Endometrium (tissue), 2 donors: ENCODE measurements at regions not wholly inside any gene's neighbourhood (a gene's known extent, or its start where the extent isn't known, plus 50 kb on each side); places are given as distances from the start of the nearest gene placed in this dataset.
"Not testable (repeated sequence)": the region's sequence is repeated elsewhere in the genome, so short reads cannot be mapped to it uniquely, and the experiment has no call there.

Experiments
- FAIRE-seq: peaks from 2 replicates; lab custom pipeline; 2012; peaks lifted over from hg19 to GRCh38; lab: Jason Lieb, UNC
- donor health status: control.
- donor health status: control.

- no peak for FAIRE-seq
Observed at GRCh38 chr2:58764338-58765104, 523.4 kb upstream of the FANCL start.

- FAIRE-seq: no peak
Observed at GRCh38 chr2:58762176-58762781, 521.2 kb upstream of the FANCL start.

- no peak for FAIRE-seq
Observed at GRCh38 chr2:58757971-58758370, 516.8 kb upstream of the FANCL start.

- FAIRE-seq: no peak
Observed at GRCh38 chr2:58756336-58756735, 515.2 kb upstream of the FANCL start.

GRCh38 chr2:58752507-58752906, 511.4 kb upstream of the FANCL start:
- not testable (repeated sequence) for FAIRE-seq

GRCh38 chr2:58751676-58752075, 510.6 kb upstream of the FANCL start:
- FAIRE-seq: not testable (repeated sequence)

- no peak for FAIRE-seq
Observed at GRCh38 chr2:58749041-58749440, 507.9 kb upstream of the FANCL start.

- not testable (repeated sequence) for FAIRE-seq
Observed at GRCh38 chr2:58745334-58745733, 504.2 kb upstream of the FANCL start.

GRCh38 chr2:58740426-58740825, 499.3 kb upstream of the FANCL start:
- FAIRE-seq: no peak

- FAIRE-seq: no peak
Observed at GRCh38 chr2:58739033-58739432, 497.9 kb upstream of the FANCL start.

- FAIRE-seq: no peak
Observed at GRCh38 chr2:58734365-58734764, 493.2 kb upstream of the FANCL start.

- FAIRE-seq: no peak
Observed at GRCh38 chr2:58732999-58733398, 491.9 kb upstream of the FANCL start.

GRCh38 chr2:58731488-58731869, 490.4 kb upstream of the FANCL start:
- FAIRE-seq: no peak

- FAIRE-seq: no peak
Observed at GRCh38 chr2:58730764-58731487, 489.8 kb upstream of the FANCL start.

GRCh38 chr2:58727981-58728656, 487.0 kb upstream of the FANCL start:
- no peak for FAIRE-seq

GRCh38 chr2:58721912-58722591, 480.9 kb upstream of the FANCL start:
- FAIRE-seq: no peak

- no peak for FAIRE-seq
Observed at GRCh38 chr2:58720770-58721697, 479.9 kb upstream of the FANCL start.

- no peak for FAIRE-seq
Observed at GRCh38 chr2:58720033-58720769, 479.1 kb upstream of the FANCL start.

- no peak for FAIRE-seq
Observed at GRCh38 chr2:58715344-58715743, 474.2 kb upstream of the FANCL start.

GRCh38 chr2:58714238-58714637, 473.1 kb upstream of the FANCL start:
- no peak for FAIRE-seq
